Smooth muscle cell (in vitro differentiated cells): ENCODE measurements at regions not wholly inside any gene's neighbourhood (a gene's known extent, or its start where the extent isn't known, plus 50 kb on each side); places are given as distances from the start of the nearest gene placed in this dataset.

Source experiments
- DNase-seq: peaks from one replicate; lab custom pipeline; 2025; ENCODE audit not compliant: unreplicated experiment; lab: John Stamatoyannopoulos, UW
- H2AFZ ChIP-seq: fragments of 200-600 bp; sonication (generic); 2 replicates; pipeline ENCODE4 v1.6.0; 2016; ENCODE audit warnings: antibody characterized with exemption, low read depth, mild to moderate bottlenecking
- H3F3A ChIP-seq: fragments of 200-600 bp; sonication (generic); 2 replicates; pipeline ENCODE4 v1.6.0; 2017; ENCODE audit warnings: antibody characterized with exemption, low read depth
- H3K27ac ChIP-seq: fragments of 200-600 bp; sonication (generic); 2 replicates; pipeline ENCODE4 v1.5.1; 2016; ENCODE audit warnings: low read depth, mild to moderate bottlenecking
- H3K27me3 ChIP-seq: fragments of 200-600 bp; sonication (generic); 2 replicates; pipeline ENCODE4 v1.6.1; 2016; ENCODE audit warnings: low read depth, mild to moderate bottlenecking
- H3K36me3 ChIP-seq: fragments of 200-600 bp; sonication (generic); 2 replicates; pipeline ENCODE4 v1.5.1; 2016; ENCODE audit warnings: low read depth
- H3K4me1 ChIP-seq: fragments of 200-600 bp; sonication (generic); 2 replicates; pipeline ENCODE4 v1.5.1; 2016; ENCODE audit warnings: low read depth
- H3K4me2 ChIP-seq: fragments of 200-600 bp; sonication (generic); 2 replicates; pipeline ENCODE4 v1.6.0; 2016; ENCODE audit warnings: mild to moderate bottlenecking
- H3K4me3 ChIP-seq: fragments of 200-600 bp; sonication (generic); 2 replicates; pipeline ENCODE4 v1.5.1; 2016; ENCODE audit warnings: mild to moderate bottlenecking
- H3K79me2 ChIP-seq: fragments of 200-600 bp; sonication (generic); 2 replicates; pipeline ENCODE4 v1.6.0; 2016; ENCODE audit warnings: low read depth, mild to moderate bottlenecking
- H3K9ac ChIP-seq: fragments of 200-600 bp; sonication (generic); 2 replicates; pipeline ENCODE4 v1.6.0; 2016; ENCODE audit warnings: low read depth
- H3K9me3 ChIP-seq: fragments of 200-600 bp; sonication (generic); replicated peaks from 2 replicates; pipeline ENCODE4 v1.5.1; 2016; ENCODE audit warnings: low read depth
- H4K20me1 ChIP-seq: fragments of 200-600 bp; sonication (generic); 2 replicates; pipeline ENCODE4 v1.6.0; 2016; ENCODE audit warnings: low read depth
- WGBS: methylation state at CpG from one replicate; pipeline ENCODE4 v1.1.7; 2016; ENCODE audit warnings: low lambda C conversion rate; 5-methylcytosine and 5-hydroxymethylcytosine counted together
- TF ChIP-seq, protein P1 (sequence below): fragments of 200-600 bp; sonication (generic); IDR thresholded peaks from 2 replicates; pipeline ENCODE4 v1.5.1; 2017; ENCODE audit warnings: borderline replicate concordance, mild to moderate bottlenecking, antibody characterized with exemption; ENCODE audit not compliant: insufficient read depth, poor library complexity, severe bottlenecking

GRCh38 chr9:102550886-102551285, 444.2 kb upstream of the CYLC2 start:
- no peaks in the 10 kb centered on the region for H3K27me3 ChIP-seq
- TF ChIP-seq, protein P1, sequence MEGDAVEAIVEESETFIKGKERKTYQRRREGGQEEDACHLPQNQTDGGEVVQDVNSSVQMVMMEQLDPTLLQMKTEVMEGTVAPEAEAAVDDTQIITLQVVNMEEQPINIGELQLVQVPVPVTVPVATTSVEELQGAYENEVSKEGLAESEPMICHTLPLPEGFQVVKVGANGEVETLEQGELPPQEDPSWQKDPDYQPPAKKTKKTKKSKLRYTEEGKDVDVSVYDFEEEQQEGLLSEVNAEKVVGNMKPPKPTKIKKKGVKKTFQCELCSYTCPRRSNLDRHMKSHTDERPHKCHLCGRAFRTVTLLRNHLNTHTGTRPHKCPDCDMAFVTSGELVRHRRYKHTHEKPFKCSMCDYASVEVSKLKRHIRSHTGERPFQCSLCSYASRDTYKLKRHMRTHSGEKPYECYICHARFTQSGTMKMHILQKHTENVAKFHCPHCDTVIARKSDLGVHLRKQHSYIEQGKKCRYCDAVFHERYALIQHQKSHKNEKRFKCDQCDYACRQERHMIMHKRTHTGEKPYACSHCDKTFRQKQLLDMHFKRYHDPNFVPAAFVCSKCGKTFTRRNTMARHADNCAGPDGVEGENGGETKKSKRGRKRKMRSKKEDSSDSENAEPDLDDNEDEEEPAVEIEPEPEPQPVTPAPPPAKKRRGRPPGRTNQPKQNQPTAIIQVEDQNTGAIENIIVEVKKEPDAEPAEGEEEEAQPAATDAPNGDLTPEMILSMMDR = no peak

GRCh38 chr9:102550266-102550665, 444.9 kb upstream of the CYLC2 start:
- H3K4me2 ChIP-seq = no peak overlapping the region
- no peak overlapping the region for H3K9ac ChIP-seq

More at GRCh38 chr9:102550886-102551285, 444.2 kb upstream of the CYLC2 start:
- no peaks in the 10 kb centered on the region for H3F3A ChIP-seq
- H3K4me3 ChIP-seq = no peak overlapping the region
- no peak overlapping the region for H3K4me2 ChIP-seq
- H3K36me3 ChIP-seq = no peaks in the 10 kb centered on the region
- no peak overlapping the region for H2AFZ ChIP-seq
- no peaks in the 10 kb centered on the region for H3K9me3 ChIP-seq
- 81% methylated on average over 3 of the region's 3 CpGs for WGBS
- no peaks in the 10 kb centered on the region for H3K79me2 ChIP-seq
- DNase-seq = no peak
- H3K9ac ChIP-seq = no peak overlapping the region
- H3K4me1 ChIP-seq = no peaks in the 10 kb centered on the region
- H3K27ac ChIP-seq = no peak overlapping the region
- no peaks in the 10 kb centered on the region for H4K20me1 ChIP-seq

GRCh38 chr9:102534031-102534430, 461.1 kb upstream of the CYLC2 start:
- H3F3A ChIP-seq = no peaks in the 10 kb centered on the region
- no peak overlapping the region for H3K4me3 ChIP-seq
- no peaks in the 10 kb centered on the region for H3K36me3 ChIP-seq
- H3K27me3 ChIP-seq = no peaks in the 10 kb centered on the region
- no peak overlapping the region for H3K4me2 ChIP-seq
- no peak overlapping the region for H3K9ac ChIP-seq
- no peak overlapping the region for H3K27ac ChIP-seq
- WGBS = 86% methylated on average over 2 of the region's 2 CpGs
- DNase-seq = no peak
- TF ChIP-seq, protein P1 = no peak
- H3K79me2 ChIP-seq = no peaks in the 10 kb centered on the region
- no peaks in the 10 kb centered on the region for H4K20me1 ChIP-seq
- no peak overlapping the region for H2AFZ ChIP-seq
- H3K4me1 ChIP-seq = no peaks in the 10 kb centered on the region
- no peaks in the 10 kb centered on the region for H3K9me3 ChIP-seq

More at GRCh38 chr9:102550266-102550665, 444.9 kb upstream of the CYLC2 start:
- no peak for DNase-seq
- Histone ChIP-seq H3K27me3 (no peaks in the 10 kb centered on the region), H3K9me3 (no peaks in the 10 kb centered on the region), H3K79me2 (no peaks in the 10 kb centered on the region), H4K20me1 (no peaks in the 10 kb centered on the region), H3K4me3 (no peak overlapping the region), H2AFZ (no peak overlapping the region), H3K36me3 (no peaks in the 10 kb centered on the region), H3K27ac (no peak overlapping the region), H3K4me1 (no peaks in the 10 kb centered on the region), H3F3A (no peaks in the 10 kb centered on the region)
- TF ChIP-seq, protein P1 = no peak

DNA sequence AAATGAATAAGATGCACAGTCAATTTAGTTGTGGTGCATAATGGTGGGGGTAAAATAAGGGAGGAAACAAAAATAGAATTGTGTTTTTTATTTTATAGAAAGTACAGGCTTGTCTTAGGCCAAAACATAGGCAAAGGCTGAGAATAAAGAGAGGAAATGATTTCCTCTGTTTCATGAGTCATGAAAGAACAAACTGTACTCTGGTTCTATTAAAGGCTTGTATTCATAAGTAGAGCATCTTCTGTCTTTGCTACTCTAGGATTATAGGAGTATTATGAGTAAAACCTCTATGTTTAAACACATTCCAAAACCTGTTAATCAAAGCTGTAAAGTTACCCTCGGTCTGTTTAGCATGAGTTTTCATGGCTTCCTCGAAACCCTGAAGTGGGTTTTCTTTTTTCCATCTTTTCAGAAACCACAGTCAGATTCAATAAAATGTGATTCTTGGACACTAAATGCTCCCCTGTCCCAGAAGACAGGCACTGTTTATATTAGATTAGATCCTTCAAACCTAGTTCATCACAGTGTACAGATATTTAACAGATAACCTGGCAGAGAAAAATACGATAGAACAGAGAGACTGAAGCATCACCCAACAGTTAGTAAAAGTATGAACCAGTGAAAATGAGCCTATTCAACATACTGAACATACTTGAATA, 473.9 kb upstream of the CYLC2 start:
- Histone ChIP-seq H3K4me3 (no peak overlapping the region), H3K79me2 (no peaks in the 10 kb centered on the region), H4K20me1 (no peaks in the 10 kb centered on the region), H3K9me3 (no peaks in the 10 kb centered on the region), H3K4me2 (no peak overlapping the region), H3F3A (no peaks in the 10 kb centered on the region), H3K27ac (no peak overlapping the region), H3K36me3 (no peaks in the 10 kb centered on the region), H3K9ac (no peak overlapping the region), H2AFZ (no peak overlapping the region), H3K4me1 (no peaks in the 10 kb centered on the region), H3K27me3 (no peaks in the 10 kb centered on the region)
- WGBS = 63% methylated on average over 3 of the region's 3 CpGs
- TF ChIP-seq, protein P1 = no peak
- DNase-seq = no peak
